HEK293 (cell line): ENCODE measurements at regions not wholly inside any gene's neighbourhood (a gene's known extent, or its start where the extent isn't known, plus 50 kb on each side); places are given as distances from the start of the nearest gene placed in this dataset.

Experiments
- ATF2 ChIP-seq: fragments of 450-650 bp; formaldehyde crosslinking; IDR thresholded peaks from 2 replicates; pipeline ENCODE4 v1.5.1; 2016; ENCODE audit warnings: missing biosample characterization, missing genetic modification characterization, low read depth
- CTCF ChIP-seq: fragments of 450-650 bp; formaldehyde crosslinking; IDR thresholded peaks from 2 replicates; pipeline ENCODE4 v1.5.1; 2016; ENCODE audit warnings: missing biosample characterization, missing genetic modification characterization
- ZBTB20 ChIP-seq: fragments of 450-650 bp; formaldehyde crosslinking; IDR thresholded peaks from 2 replicates; pipeline ENCODE4 v1.5.1; 2016; ENCODE audit warnings: missing biosample characterization, missing genetic modification characterization
- ZNF133 ChIP-seq: fragments of 450-650 bp; formaldehyde crosslinking; IDR thresholded peaks from 2 replicates; pipeline ENCODE4 v1.5.1; 2016; ENCODE audit warnings: missing biosample characterization, missing genetic modification characterization
- ZNF174 ChIP-seq: fragments of 450-650 bp; formaldehyde crosslinking; IDR thresholded peaks from 2 replicates; pipeline ENCODE4 v1.5.0; 2017; ENCODE audit warnings: missing biosample characterization, mild to moderate bottlenecking, missing genetic modification characterization
- ZNF785 ChIP-seq: fragments of 450-650 bp; formaldehyde crosslinking; IDR thresholded peaks from 2 replicates; pipeline ENCODE4 v1.5.1; 2016; ENCODE audit warnings: missing biosample characterization, missing genetic modification characterization
- ZXDB ChIP-seq: fragments of 450-650 bp; formaldehyde crosslinking; IDR thresholded peaks from 2 replicates; pipeline ENCODE4 v1.5.1; 2016; ENCODE audit warnings: missing biosample characterization, missing genetic modification characterization

- TF ChIP-seq ZXDB (tag by site-specific recombination) (no peak), CTCF (tag by site-specific recombination) (no peak), ZNF174 (tag by site-specific recombination) (no peak), ZNF785 (tag by site-specific recombination) (no peak), ATF2 (no peak), ZBTB20 (no peak), ZNF133 (no peak)
Measured at GRCh38 chr16:73823205-73823849, 473.3 kb upstream of the PSMD7 start.
